PFSK-1 (cell line): ENCODE measurements at regions not wholly inside any gene's neighbourhood (a gene's known extent, or its start where the extent isn't known, plus 50 kb on each side); places are given as distances from the start of the nearest gene placed in this dataset.

Source experiments
- FOXP2 ChIP-seq: optimal IDR thresholded peaks from 2 replicates; pipeline ENCODE3; 2011; ENCODE audit warnings: borderline replicate concordance, control low read depth, inconsistent platforms; ENCODE audit not compliant: insufficient read depth; ENCODE audit errors: extremely low read length, extremely low read depth
- POLR2AphosphoS5 ChIP-seq: IDR thresholded peaks from 2 replicates; pipeline ENCODE4 v1.6.1; 2012; ENCODE audit warnings: low read depth, mild to moderate bottlenecking, control low read depth, low read length, moderate library complexity
- SIN3A ChIP-seq: IDR thresholded peaks from 2 replicates; pipeline ENCODE4 v1.6.1; 2012; ENCODE audit warnings: mild to moderate bottlenecking, low read length, moderate library complexity, borderline replicate concordance; ENCODE audit not compliant: insufficient read depth
- TAF1 ChIP-seq: IDR thresholded peaks from 2 replicates; pipeline ENCODE4 v1.6.1; 2012; ENCODE audit warnings: low read length, control low read depth, borderline replicate concordance; ENCODE audit not compliant: insufficient read depth
- TF ChIP-seq, protein P1 (sequence below), 2 experiments: IDR thresholded peaks; 2 replicates each; pipeline versions ENCODE4 v1.6.1 to v1.8.0; 2011 to 2012; ENCODE audit warnings: low read depth in 2 of 2, low read length in 2 of 2, control low read depth in 1 of 2, inconsistent platforms in 1 of 2, mild to moderate bottlenecking in 1 of 2, moderate library complexity in 1 of 2; ENCODE audit not compliant: insufficient read depth in 1 of 2

DNA sequence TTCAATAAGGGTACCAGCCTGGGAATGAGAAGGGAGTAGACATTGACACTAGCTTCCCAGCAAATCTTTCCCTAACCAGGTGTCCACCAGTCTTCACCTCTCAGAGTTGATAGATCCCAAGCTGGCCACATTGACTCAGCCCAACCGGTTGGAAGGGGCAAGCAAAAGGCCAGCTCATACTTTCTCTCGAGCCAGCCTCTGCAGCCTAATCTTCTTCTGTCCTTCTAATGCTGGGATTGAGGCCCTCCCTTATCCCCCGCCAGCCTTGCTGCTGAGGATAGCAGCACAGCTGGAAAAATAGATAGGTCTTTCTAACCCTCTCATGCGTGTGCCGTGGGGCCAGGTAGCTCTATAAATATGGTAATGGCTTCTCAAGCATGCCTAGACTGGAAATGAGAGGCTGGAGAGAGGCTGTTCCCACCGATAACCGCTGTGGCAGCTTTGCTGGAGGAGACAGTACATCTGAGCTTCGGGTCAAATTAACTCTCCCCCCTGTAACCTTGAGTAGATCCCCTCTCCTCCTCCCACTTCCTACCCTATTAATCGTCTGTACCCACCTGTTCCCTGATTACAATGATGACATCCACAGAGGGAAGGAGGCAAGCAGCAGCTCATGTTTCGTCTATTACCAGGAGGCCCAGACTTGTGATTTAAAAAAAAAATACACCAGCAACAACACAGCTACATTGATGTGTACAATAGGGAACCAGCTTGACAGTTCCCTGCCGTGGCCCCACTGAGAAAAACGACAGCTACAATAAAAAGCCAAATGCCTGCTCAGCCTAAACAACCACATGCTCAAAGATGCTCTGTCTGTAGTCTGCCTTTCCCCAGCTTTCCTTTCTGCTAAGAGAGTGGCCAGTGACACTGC, 219.9 kb upstream of the BRINP1 start:
- TF ChIP-seq TAF1 (no peak), FOXP2 (no peak), SIN3A (no peak)
- TF ChIP-seq, protein P1, sequence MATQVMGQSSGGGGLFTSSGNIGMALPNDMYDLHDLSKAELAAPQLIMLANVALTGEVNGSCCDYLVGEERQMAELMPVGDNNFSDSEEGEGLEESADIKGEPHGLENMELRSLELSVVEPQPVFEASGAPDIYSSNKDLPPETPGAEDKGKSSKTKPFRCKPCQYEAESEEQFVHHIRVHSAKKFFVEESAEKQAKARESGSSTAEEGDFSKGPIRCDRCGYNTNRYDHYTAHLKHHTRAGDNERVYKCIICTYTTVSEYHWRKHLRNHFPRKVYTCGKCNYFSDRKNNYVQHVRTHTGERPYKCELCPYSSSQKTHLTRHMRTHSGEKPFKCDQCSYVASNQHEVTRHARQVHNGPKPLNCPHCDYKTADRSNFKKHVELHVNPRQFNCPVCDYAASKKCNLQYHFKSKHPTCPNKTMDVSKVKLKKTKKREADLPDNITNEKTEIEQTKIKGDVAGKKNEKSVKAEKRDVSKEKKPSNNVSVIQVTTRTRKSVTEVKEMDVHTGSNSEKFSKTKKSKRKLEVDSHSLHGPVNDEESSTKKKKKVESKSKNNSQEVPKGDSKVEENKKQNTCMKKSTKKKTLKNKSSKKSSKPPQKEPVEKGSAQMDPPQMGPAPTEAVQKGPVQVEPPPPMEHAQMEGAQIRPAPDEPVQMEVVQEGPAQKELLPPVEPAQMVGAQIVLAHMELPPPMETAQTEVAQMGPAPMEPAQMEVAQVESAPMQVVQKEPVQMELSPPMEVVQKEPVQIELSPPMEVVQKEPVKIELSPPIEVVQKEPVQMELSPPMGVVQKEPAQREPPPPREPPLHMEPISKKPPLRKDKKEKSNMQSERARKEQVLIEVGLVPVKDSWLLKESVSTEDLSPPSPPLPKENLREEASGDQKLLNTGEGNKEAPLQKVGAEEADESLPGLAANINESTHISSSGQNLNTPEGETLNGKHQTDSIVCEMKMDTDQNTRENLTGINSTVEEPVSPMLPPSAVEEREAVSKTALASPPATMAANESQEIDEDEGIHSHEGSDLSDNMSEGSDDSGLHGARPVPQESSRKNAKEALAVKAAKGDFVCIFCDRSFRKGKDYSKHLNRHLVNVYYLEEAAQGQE (IDR thresholded peaks at IDR 0.05; ENCODE audit: insufficient read depth in 1 of 2, low read depth in 2 of 2, low read length in 2 of 2): no peak

DNA sequence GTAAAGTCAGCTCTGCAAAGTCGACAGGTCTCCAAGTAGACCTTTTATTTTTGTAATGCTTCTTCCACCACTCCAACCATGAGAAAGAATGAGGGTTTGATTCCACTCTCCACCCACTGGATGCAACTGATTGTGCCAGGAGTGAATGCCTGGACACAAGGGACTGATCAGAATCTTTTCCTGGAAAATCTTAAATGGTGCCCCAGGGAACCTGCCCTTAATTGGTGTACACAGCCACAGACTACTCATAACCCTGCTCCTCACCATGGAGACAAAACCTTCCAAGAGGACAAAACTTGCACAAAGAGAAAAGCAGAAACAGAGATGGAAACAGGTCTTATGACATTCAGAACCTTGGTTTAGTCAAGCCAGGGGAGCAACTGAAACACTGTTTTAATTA, 208.6 kb upstream of the BRINP1 start:
- TF ChIP-seq POLR2AphosphoS5 (no peak), FOXP2 (no peak), SIN3A (no peak), TAF1 (no peak)
- TF ChIP-seq, protein P1 (IDR thresholded peaks at IDR 0.05; ENCODE audit: insufficient read depth in 1 of 2, low read depth in 2 of 2, low read length in 2 of 2): no peak

DNA sequence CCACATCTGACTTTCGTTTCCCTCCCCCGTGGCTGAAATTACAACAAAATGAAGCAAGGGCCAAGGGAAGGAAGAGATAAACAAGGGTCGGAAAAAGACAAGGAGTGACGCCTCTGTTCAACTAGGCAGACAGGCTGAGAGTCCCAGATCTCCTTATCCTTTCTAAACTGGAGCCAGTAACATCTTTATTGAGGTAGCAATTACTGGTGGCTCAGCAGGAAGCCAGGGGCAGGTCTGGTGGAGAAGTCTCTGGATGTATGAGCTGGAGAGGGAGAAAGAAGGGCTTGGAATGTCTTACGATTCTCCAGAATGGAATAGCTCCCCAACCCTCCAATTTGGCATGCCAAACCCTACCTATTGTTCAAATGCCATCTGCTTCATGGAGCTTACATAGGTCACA, 190.8 kb upstream of the BRINP1 start:
- no peak for TF ChIP-seq SIN3A
- TF ChIP-seq POLR2AphosphoS5: no peak
- TF ChIP-seq, protein P1 (IDR thresholded peaks at IDR 0.05; ENCODE audit: insufficient read depth in 1 of 2, low read depth in 2 of 2, low read length in 2 of 2): no peak
- TF ChIP-seq FOXP2: no peak
- TF ChIP-seq TAF1: no peak

DNA sequence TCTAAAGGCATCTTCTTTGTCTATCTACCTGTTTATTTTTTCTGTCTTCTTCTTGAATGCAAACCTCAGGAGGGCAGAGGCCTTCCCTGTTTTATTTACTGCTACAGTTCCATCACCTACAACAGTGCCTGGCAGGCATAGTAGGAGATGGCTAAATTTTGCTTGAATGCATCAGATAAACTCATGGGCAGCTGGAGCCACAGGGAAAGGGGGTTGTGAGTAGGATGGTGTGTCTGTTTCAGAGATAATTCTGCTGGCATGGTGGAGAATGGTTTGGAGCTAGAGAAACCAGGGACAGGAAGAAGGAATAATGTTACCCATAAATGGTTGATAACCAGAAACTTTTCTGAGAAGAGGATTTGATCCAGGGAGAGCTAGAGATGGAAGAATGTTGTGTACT, 189.8 kb upstream of the BRINP1 start:
- TF ChIP-seq POLR2AphosphoS5 (no peak), FOXP2 (no peak), SIN3A (no peak), TAF1 (no peak)
- TF ChIP-seq, protein P1 (IDR thresholded peaks at IDR 0.05; ENCODE audit: insufficient read depth in 1 of 2, low read depth in 2 of 2, low read length in 2 of 2): no peak
